IMR-90 (cell line): ENCODE measurements at regions not wholly inside any gene's neighbourhood (a gene's known extent, or its start where the extent isn't known, plus 50 kb on each side); places are given as distances from the start of the nearest gene placed in this dataset.

Source experiments
- BHLHE40 ChIP-seq: fragments of 150-350 bp; IDR thresholded peaks from 2 replicates; pipeline ENCODE4 v1.6.1; 2016; ENCODE audit warnings: mild to moderate bottlenecking, low read depth, low read length
- CHD1 ChIP-seq: IDR thresholded peaks from 2 replicates; pipeline ENCODE4 v1.6.1; 2012; ENCODE audit warnings: low read depth, low read length, improper control_type of control experiment
- MAZ ChIP-seq: IDR thresholded peaks from 2 replicates; pipeline ENCODE4 v1.6.1; 2012; ENCODE audit warnings: low read depth, mild to moderate bottlenecking, low read length, improper control_type of control experiment, moderate library complexity, borderline replicate concordance
- POLR2A ChIP-seq: IDR thresholded peaks from 2 replicates; pipeline ENCODE4 v1.6.1; 2012; ENCODE audit warnings: mild to moderate bottlenecking, low read depth, low read length
- RAD21 ChIP-seq: IDR thresholded peaks from 2 replicates; pipeline ENCODE4 v1.6.1; 2012; ENCODE audit warnings: low read length, improper control_type of control experiment
- RFX5 ChIP-seq: IDR thresholded peaks from 2 replicates; pipeline ENCODE4 v1.8.0; 2012; ENCODE audit warnings: low read depth, mild to moderate bottlenecking, low read length, moderate library complexity
- TF ChIP-seq, protein P1 (sequence below): conservative IDR thresholded peaks from 2 replicates; pipeline ENCODE4 v1.5.1; 2012; ENCODE audit warnings: mild to moderate bottlenecking, low read depth, low read length, improper control_type of control experiment
- TF ChIP-seq, protein P2 (sequence below): fragments of 150-350 bp; IDR thresholded peaks from 2 replicates; pipeline ENCODE4 v1.6.1; 2017; ENCODE audit warnings: mild to moderate bottlenecking, antibody characterized with exemption, low read length, low read depth

DNA sequence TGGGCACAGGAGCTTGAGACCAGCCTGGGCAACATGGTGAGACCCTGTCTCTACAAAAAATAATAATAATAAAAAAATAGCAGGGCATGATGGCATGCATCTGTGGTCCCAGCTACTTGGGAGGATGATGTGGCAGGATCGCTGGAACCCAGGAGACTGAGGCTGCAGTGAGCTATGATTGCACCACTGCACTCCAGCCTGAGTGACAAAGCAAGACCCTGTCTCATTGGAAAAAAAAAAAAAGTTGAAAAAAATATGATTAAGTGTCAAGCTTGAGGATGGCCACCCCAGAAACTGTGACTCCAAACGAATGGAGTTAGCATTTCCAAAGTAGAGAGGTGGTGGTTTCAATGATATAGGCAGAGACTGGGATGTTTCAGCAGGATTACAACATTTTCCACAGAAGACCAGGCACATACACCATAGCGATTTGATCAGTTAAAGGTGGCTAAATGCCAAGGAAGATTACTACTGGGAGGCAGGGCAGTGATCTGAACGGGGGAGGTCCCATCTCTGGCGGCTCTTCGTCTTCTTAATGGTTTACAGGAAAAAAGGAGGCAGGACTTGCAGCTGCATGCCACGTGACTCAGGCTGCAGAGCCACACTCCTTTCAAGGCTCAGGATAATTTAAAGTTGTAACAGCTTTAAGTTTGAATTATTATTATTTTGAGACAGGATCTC is 250.6 kb upstream of the GALNT17 start:
- TF ChIP-seq, protein P1, sequence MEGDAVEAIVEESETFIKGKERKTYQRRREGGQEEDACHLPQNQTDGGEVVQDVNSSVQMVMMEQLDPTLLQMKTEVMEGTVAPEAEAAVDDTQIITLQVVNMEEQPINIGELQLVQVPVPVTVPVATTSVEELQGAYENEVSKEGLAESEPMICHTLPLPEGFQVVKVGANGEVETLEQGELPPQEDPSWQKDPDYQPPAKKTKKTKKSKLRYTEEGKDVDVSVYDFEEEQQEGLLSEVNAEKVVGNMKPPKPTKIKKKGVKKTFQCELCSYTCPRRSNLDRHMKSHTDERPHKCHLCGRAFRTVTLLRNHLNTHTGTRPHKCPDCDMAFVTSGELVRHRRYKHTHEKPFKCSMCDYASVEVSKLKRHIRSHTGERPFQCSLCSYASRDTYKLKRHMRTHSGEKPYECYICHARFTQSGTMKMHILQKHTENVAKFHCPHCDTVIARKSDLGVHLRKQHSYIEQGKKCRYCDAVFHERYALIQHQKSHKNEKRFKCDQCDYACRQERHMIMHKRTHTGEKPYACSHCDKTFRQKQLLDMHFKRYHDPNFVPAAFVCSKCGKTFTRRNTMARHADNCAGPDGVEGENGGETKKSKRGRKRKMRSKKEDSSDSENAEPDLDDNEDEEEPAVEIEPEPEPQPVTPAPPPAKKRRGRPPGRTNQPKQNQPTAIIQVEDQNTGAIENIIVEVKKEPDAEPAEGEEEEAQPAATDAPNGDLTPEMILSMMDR = no peak
- TF ChIP-seq POLR2A = no peak
- no peak for TF ChIP-seq RFX5
- TF ChIP-seq BHLHE40 = no peak
- TF ChIP-seq, protein P2, sequence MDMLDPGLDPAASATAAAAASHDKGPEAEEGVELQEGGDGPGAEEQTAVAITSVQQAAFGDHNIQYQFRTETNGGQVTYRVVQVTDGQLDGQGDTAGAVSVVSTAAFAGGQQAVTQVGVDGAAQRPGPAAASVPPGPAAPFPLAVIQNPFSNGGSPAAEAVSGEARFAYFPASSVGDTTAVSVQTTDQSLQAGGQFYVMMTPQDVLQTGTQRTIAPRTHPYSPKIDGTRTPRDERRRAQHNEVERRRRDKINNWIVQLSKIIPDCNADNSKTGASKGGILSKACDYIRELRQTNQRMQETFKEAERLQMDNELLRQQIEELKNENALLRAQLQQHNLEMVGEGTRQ = no peak
- no peak for TF ChIP-seq CHD1
- no peak for TF ChIP-seq MAZ
- TF ChIP-seq RAD21 = no peak
